ENCODE measurements at regions not wholly inside any gene's neighbourhood (a gene's known extent, or its start where the extent isn't known, plus 50 kb on each side); places are given as distances from the start of the nearest gene placed in this dataset.

- intact Hi-C loops (cut with micrococcal nuclease; ENCODE audit: unreplicated experiment), result no loop called here
- Mint-ChIP-seq H3K4me3 (ENCODE audit: unreplicated experiment) (no peak overlapping the region), H3K9me3 (ENCODE audit: unreplicated experiment) (no peaks in the 10 kb centered on the region), H3K27ac (ENCODE audit: unreplicated experiment) (no peak overlapping the region), H3K4me1 (ENCODE audit: low read depth, unreplicated experiment) (no peaks in the 10 kb centered on the region), H3K27me3 (ENCODE audit: insufficient read depth, unreplicated experiment) (peaks cover 6% of the 10 kb centered on the region), H3K36me3 (ENCODE audit: insufficient read depth, unreplicated experiment) (no peaks in the 10 kb centered on the region)
- Histone ChIP-seq H3K27me3 (replicated peaks; ENCODE audit: control insufficient read depth, insufficient read depth, low read length) (no peaks in the 10 kb centered on the region; the same call in 1 of the 2 replicates), H3K36me3 (ENCODE audit: control insufficient read depth, insufficient read depth, low read length) (no peaks in the 10 kb centered on the region), H3K4me1 (no peaks in the 10 kb centered on the region), H3K4me3 (ENCODE audit: low read depth, low read length) (no peak overlapping the region), H3K9me3 (no peaks in the 10 kb centered on the region)
- no peak for DNase-seq
- BruUV-seq (replicated peaks), result no TSS peak
- ChIA-PET CTCF (no interaction called here), POLR2A (no interaction called here)
- no peak for TF ChIP-seq CTCF (IDR thresholded peaks at IDR 0.05; ENCODE audit: insufficient read depth in 1 of 2, low read depth in 1 of 2, low read length in 1 of 2, severe bottlenecking in 1 of 2, unreplicated experiment in 1 of 2)
Observed at GRCh38 chr20:16898433-16898832, 150.3 kb downstream of the OTOR start.

GRCh38 chr20:16902662-16903061 is 154.5 kb downstream of the OTOR start:
- POLR2A ChIA-PET, result no interaction called here
- intact Hi-C loops (cut with micrococcal nuclease; ENCODE audit: unreplicated experiment), result no loop called here
- Histone ChIP-seq H3K27me3 (replicated peaks; ENCODE audit: control insufficient read depth, insufficient read depth, low read length) (no peaks in the 10 kb centered on the region; the same call in 1 of the 2 replicates), H3K9me3 (no peaks in the 10 kb centered on the region), H3K4me1 (no peaks in the 10 kb centered on the region), H3K36me3 (ENCODE audit: control insufficient read depth, insufficient read depth, low read length) (no peaks in the 10 kb centered on the region), H3K4me3 (ENCODE audit: low read depth, low read length) (no peak overlapping the region)
- DNase-seq, result no peak
- no peaks in the 10 kb centered on the region for H3K4me1 Mint-ChIP-seq (ENCODE audit: low read depth, unreplicated experiment)
- CTCF ChIA-PET, result no interaction called here
- H3K27me3 Mint-ChIP-seq (ENCODE audit: insufficient read depth, unreplicated experiment), result peaks cover 6% of the 10 kb centered on the region
- no peaks in the 10 kb centered on the region for H3K36me3 Mint-ChIP-seq (ENCODE audit: insufficient read depth, unreplicated experiment)
- H3K4me3 Mint-ChIP-seq (ENCODE audit: unreplicated experiment), result no peak overlapping the region
- no TSS peak for BruUV-seq (replicated peaks)
- no peak for TF ChIP-seq CTCF (IDR thresholded peaks at IDR 0.05; ENCODE audit: insufficient read depth in 1 of 2, low read depth in 1 of 2, low read length in 1 of 2, severe bottlenecking in 1 of 2, unreplicated experiment in 1 of 2)
- no peak overlapping the region for H3K27ac Mint-ChIP-seq (ENCODE audit: unreplicated experiment)
- no peaks in the 10 kb centered on the region for H3K9me3 Mint-ChIP-seq (ENCODE audit: unreplicated experiment)

- ChIA-PET POLR2A (no interaction called here), CTCF (interaction anchor here (0.8 to 1.8 kb wide), 3 partner anchors 101 to 527 kb away, joined by 5 to 19 read pairs (median 5); no protein-coding TSS in a partner anchor)
- peak in 1 of 2 experiments; percentile 10 for DNase-seq
- no TSS peak for BruUV-seq (replicated peaks)
- Histone ChIP-seq H3K27me3 (replicated peaks; ENCODE audit: control insufficient read depth, insufficient read depth, low read length) (no peaks in the 10 kb centered on the region; the same call in 1 of the 2 replicates), H3K4me1 (no peaks in the 10 kb centered on the region), H3K4me3 (ENCODE audit: low read depth, low read length) (no peak overlapping the region), H3K9me3 (no peaks in the 10 kb centered on the region), H3K36me3 (ENCODE audit: control insufficient read depth, insufficient read depth, low read length) (no peaks in the 10 kb centered on the region)
- no peaks in the 10 kb centered on the region for H3K9me3 Mint-ChIP-seq (ENCODE audit: unreplicated experiment)
- no peak overlapping the region for H3K4me3 Mint-ChIP-seq (ENCODE audit: unreplicated experiment)
- H3K27me3 Mint-ChIP-seq (ENCODE audit: insufficient read depth, unreplicated experiment), result peaks cover 3% of the 10 kb centered on the region
- intact Hi-C loops (cut with micrococcal nuclease; ENCODE audit: unreplicated experiment), result loop anchor here (1.0 kb wide), 1 partner anchor 100 kb away; no protein-coding TSS in a partner anchor
- no peaks in the 10 kb centered on the region for H3K36me3 Mint-ChIP-seq (ENCODE audit: insufficient read depth, unreplicated experiment)
- TF ChIP-seq CTCF (IDR thresholded peaks at IDR 0.05; ENCODE audit: insufficient read depth in 1 of 2, low read depth in 1 of 2, low read length in 1 of 2, severe bottlenecking in 1 of 2, unreplicated experiment in 1 of 2), result peak in 1 of 2 experiments; percentile 55
- no peaks in the 10 kb centered on the region for H3K4me1 Mint-ChIP-seq (ENCODE audit: low read depth, unreplicated experiment)
- no peak overlapping the region for H3K27ac Mint-ChIP-seq (ENCODE audit: unreplicated experiment)
Observed at GRCh38 chr20:16904751-16905150, 156.6 kb downstream of the OTOR start.

Measured in Caco-2 (cell line).